C4-2B (cell line): ENCODE measurements at regions not wholly inside any gene's neighbourhood (a gene's known extent, or its start where the extent isn't known, plus 50 kb on each side); places are given as distances from the start of the nearest gene placed in this dataset.
"Not testable (repeated sequence)": the region's sequence is repeated elsewhere in the genome, so short reads cannot be mapped to it uniquely, and the experiment has no call there.

Source experiments
- H3K27ac ChIP-seq: fragments of 450-650 bp; 2 replicates; pipeline ENCODE4 v1.5.1; 2017
- ZFX ChIP-seq: fragments of 450-650 bp; IDR thresholded peaks from 2 replicates; pipeline ENCODE4 v1.6.1; 2017
- TF ChIP-seq, protein P1 (sequence below): fragments of 450-650 bp; conservative IDR thresholded peaks from 2 replicates; pipeline ENCODE4 v1.5.1; 2017; ENCODE audit warnings: mild to moderate bottlenecking

DNA sequence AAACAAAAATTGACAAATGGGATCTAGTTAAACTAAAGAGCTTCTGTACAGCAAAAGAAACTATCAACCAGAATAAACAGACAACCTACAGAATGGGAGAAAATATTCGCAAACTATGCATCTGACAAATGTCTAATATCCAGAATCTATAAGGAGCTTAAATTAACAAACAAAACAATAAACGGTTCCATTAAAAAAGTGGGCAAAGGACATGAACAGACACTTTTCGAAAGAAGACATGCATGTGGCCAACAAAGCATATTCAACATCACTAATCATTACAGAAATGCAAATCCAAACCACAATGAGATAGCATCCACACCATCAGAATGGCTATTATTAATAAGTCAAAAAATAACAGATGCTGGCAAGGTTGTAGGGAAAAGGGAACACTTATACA lies 50.5 kb upstream of the MED13L start:
- H3K27ac ChIP-seq = not testable (repeated sequence)

DNA sequence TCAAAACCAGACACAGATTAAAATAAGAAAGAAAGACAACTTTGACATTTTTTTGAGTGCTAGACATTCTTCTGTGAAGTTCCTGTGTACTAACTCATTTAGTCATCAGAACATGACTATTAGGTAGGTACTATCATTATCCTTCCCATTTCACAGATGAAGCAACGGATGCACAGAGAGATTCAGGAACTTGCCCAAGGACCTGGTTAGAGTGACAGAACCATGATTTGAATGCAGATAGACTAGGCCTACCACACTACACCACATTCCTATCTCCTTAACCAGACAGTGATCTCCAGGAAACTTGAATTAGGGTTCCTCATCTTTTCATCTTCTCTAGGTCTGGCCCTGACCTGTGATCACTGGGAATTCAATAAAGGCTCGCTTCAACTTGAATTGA lies 54.4 kb upstream of the MED13L start:
- no peak overlapping the region for H3K27ac ChIP-seq
- TF ChIP-seq ZFX = no peak
- TF ChIP-seq, protein P1, sequence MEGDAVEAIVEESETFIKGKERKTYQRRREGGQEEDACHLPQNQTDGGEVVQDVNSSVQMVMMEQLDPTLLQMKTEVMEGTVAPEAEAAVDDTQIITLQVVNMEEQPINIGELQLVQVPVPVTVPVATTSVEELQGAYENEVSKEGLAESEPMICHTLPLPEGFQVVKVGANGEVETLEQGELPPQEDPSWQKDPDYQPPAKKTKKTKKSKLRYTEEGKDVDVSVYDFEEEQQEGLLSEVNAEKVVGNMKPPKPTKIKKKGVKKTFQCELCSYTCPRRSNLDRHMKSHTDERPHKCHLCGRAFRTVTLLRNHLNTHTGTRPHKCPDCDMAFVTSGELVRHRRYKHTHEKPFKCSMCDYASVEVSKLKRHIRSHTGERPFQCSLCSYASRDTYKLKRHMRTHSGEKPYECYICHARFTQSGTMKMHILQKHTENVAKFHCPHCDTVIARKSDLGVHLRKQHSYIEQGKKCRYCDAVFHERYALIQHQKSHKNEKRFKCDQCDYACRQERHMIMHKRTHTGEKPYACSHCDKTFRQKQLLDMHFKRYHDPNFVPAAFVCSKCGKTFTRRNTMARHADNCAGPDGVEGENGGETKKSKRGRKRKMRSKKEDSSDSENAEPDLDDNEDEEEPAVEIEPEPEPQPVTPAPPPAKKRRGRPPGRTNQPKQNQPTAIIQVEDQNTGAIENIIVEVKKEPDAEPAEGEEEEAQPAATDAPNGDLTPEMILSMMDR = no peak

DNA sequence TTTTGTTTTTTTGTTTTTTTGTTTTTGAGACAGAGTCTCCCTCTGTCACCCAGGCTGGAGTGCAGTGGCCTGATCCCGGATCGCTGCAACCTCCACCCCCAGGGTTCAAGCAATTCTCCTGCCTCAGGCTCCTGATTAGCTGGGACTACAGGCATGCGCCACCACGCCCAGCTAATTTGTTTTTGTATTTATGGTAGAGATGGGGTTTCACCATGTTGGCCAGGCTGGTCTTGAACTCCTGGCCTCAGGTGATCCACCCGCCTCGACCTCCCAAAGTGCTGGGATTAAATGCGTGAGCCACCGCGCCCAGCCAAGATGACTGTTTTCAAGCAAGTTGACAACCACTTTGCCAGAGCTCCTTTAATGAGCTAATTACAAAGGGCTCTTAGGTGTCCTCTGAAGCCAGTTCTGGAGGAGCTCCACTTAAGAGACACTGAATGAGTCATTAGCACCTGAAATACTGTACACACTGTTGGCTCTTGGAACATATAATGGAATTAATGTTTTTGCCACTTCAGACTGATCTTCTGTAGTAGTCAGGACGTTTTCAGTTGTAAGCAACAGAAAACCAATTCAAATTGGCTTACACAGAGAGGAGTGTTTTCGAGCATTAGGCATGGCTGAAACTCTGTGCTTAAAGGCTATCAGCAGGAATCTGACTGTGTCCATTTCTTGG lies 55.4 kb upstream of the MED13L start:
- TF ChIP-seq ZFX = no peak
- TF ChIP-seq, protein P1 = no peak
- H3K27ac ChIP-seq = no peak overlapping the region

DNA sequence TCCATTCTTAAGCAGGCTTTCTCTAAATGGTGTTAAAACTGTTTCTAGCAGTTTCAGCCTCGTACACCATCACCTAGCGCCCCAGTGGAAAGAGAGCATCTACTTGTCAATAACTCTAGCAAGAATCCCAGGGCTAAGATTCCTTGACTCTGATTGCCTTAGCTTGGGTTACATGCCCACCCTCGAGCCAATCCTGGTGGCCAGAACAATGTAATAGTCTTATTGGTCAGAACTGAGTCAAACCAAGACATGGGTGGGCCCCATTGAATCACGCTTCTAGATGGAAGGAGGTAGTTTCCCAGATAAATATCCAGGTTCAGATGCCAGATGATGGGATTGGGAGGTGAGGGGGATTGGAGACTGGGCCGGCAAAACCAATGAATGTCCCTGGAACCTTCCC lies 55.9 kb upstream of the MED13L start:
- no peak overlapping the region for H3K27ac ChIP-seq
- TF ChIP-seq, protein P1 = no peak
- no peak for TF ChIP-seq ZFX

DNA sequence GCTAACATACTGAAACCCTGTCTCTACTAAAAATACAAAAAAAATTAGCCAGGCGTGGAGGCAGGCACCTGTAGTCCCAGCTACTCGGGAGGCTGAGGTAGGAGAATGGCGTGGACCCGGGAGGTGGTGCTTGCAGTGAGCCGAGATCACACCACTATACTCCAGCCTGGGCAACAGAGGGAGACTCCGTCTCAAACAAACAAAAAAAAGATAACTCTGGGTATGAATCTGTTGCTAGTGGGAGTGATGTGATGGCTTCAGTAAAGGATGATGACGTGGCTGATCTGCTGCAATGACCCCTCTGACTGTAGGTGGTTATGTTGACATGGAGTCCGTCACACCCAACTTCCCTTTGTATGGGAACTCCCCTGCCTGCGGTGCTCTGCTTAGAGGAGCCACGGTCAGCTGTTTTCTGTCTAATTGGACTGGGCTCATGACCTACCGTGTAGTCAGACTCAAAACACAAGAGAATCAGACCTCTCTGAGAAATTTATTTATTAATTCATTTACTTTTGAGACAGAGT lies 59.1 kb upstream of the MED13L start:
- H3K27ac ChIP-seq = no peak overlapping the region
- TF ChIP-seq ZFX = no peak
- TF ChIP-seq, protein P1 = no peak

DNA sequence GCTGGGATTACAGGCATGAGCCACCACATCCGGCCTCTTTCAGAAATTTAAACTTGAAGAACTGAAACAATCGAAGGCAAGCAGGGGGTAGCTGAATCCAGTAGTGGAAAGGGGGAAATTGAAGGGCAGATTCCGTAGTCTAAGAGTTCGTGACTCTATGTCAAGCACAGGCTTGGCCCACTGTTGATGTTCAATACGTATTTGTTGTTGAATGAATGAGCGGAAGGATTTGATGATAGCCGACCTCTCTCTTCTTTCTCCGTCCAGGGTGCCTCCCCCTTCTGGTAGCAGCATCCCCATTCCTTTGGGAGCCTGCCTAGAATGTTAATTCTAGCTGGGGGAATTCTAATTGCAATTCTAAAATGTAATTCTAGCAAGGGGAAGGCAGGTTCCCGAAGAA lies 59.8 kb upstream of the MED13L start:
- TF ChIP-seq ZFX = no peak
- TF ChIP-seq, protein P1 = no peak
- H3K27ac ChIP-seq = no peak overlapping the region

DNA sequence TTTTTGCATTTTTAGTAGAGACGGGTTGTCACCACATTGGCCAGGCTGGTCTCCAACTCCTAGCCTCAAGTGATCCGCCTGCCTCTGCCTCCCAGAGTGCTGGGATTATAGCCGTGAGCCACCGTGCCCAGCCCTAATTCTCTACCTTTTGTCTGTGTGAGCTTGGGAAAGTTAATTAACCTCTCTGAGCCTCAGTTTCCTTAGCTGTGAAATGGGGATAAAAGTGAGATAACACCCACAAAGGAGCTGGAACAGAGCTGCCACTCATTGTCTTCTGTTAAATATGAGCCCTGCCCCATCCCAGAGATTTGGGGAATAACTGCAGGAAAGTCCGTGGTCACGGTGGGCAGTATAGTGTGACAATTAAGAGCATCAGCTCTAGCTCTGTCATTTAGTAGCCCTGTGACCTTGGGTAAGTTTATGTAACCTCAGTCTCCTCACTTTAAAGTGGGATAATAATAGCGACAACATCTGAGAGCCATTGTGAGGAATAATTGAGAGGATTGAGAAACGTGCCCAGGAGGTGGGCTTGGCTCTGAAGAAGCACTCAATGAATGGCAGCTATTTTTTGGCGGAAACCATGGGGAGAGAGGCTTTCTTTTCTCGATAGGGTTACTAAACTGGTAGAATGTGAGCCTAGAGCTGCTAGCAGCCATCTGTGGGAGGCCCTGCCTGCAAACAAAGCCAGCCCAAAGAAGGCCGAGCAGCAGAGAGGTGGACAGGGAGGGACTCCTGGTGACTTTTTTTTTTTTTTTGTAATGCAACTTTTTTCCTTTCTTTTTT lies 60.8 kb upstream of the MED13L start:
- H3K27ac ChIP-seq = no peak overlapping the region
- TF ChIP-seq, protein P1 = no peak
- no peak for TF ChIP-seq ZFX

DNA sequence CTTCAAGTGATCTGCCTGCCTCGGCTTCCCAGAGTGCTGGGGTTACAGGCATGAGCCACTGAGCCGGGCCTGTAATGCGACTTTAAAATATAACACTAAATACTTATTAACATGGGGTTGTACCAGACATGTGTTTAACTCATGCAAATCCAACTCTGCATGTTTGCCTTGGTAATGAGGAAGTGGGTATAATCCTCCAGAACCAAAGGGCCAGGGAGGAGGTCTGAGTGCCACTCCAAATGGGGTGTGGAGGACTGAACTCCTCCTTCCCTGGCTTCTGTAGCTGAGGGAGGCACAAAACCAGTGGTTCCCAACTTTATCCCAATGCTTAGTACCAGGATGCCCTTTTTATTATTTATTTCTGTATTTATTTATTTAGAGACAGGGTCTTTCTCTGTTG lies 61.6 kb upstream of the MED13L start:
- H3K27ac ChIP-seq = no peak overlapping the region
- TF ChIP-seq, protein P1 = no peak
- no peak for TF ChIP-seq ZFX
